ENCODE measurements at regions not wholly inside any gene's neighbourhood (a gene's known extent, or its start where the extent isn't known, plus 50 kb on each side); places are given as distances from the start of the nearest gene placed in this dataset.
A peak's percentile ranks its signal among the peaks of the same experiment; 100 is the strongest.

DNA sequence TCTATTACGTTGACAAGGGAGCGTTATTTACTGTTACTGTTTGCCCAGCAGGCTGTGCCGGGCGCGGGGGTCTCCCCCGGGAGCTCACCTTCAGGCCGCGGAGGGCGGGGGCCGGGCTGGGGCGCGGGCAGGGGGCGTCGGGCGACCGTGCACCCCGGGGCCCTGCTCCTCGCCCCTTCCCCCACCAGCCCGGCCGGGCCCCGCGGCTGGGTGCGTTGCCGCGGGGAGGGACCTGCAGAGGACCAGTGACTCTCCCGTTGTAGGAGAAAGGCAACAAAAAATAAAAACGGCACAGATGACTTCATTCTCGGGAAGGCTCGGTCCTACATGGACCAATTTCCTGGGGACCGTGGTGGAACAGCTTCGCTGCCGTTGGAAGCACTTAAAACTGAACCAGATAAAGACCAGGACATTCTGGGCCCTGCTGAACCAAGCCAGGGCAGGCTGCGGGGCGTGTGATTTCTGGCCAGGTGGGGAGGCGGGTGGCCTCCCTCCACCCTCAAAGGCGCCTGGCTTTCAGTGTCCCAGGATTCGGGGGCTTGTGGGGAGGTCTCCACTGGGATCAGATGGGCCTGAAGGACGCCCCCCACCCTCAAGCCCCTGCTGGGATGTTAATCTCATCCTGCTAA lies 57.4 kb downstream of the IGLL1 start:
- ChIA-PET POLR2A (no interaction called here), CTCF (no interaction called here)
- no peak for DNase-seq (ENCODE audit: extremely low spot score)
- TF ChIP-seq, protein P1, sequence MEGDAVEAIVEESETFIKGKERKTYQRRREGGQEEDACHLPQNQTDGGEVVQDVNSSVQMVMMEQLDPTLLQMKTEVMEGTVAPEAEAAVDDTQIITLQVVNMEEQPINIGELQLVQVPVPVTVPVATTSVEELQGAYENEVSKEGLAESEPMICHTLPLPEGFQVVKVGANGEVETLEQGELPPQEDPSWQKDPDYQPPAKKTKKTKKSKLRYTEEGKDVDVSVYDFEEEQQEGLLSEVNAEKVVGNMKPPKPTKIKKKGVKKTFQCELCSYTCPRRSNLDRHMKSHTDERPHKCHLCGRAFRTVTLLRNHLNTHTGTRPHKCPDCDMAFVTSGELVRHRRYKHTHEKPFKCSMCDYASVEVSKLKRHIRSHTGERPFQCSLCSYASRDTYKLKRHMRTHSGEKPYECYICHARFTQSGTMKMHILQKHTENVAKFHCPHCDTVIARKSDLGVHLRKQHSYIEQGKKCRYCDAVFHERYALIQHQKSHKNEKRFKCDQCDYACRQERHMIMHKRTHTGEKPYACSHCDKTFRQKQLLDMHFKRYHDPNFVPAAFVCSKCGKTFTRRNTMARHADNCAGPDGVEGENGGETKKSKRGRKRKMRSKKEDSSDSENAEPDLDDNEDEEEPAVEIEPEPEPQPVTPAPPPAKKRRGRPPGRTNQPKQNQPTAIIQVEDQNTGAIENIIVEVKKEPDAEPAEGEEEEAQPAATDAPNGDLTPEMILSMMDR (IDR thresholded peaks at IDR 0.05; ENCODE audit: control extremely low read depth, extremely low read depth, low read depth, missing control alignments): no peak

DNA sequence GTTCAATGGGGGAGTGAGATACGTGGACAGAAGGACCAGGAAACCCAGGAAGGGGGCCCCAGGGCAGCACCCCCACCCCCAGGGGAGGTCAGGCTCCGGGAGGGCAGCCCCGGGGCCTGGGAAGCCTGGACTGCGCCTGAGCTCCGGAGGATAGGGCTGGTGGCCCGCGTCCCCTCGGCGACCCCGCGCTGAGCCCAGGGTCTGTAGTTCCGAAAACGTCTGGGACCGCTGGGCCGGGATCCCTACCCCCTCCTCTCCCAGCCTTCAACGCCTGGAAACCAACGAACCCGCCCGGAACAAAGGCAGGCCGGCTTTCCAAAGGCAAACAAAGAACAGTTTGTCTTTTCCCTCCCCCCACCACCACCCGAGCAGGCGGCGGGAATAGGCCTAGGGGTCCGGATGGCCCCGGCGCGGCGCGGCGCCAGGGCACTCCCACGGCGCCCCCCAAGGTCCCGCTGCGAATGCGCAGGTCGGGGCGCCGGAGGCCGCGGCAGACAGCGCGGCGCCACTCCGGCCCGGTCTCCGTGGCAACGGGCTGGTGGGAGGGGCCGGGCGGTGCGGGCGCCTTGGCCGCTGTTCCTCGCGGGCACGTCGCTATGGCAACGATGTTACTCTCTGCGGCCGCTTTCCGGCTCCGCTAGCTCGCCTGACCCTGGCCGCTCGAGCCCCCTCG lies 58.5 kb downstream of the IGLL1 start:
- ChIA-PET CTCF (no interaction called here), POLR2A (no interaction called here)
- peak; percentile 86 for DNase-seq (ENCODE audit: extremely low spot score)
- TF ChIP-seq, protein P1 (IDR thresholded peaks at IDR 0.05; ENCODE audit: control extremely low read depth, extremely low read depth, low read depth, missing control alignments): no peak

DNA sequence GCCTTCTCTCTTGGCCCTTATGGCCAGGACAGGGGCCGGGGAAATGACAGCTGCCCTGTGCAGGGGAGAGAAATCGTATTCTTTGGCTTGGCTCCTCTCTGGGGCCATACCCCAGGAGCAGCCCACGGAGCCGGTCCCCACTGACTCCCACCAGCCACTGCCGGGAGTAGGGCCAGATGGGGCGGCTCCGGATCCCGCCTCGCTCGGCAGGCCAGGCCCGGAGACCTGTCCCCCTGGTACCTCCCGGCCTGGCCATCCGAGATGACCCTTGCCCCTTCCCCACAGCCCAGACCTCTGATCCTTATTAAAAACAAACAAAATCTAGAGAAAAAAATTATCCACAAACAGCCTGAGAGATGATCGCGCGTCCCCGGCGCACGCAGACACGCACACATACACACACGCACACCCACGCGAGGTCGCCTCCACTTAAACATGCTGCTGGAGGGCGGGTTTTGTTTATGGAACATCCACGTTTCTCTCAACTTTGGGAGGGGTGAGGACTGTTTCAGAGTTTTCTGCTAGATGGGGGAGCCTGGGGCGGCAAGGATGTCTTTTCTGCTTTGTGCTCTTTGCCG lies 59.1 kb downstream of the IGLL1 start:
- DNase-seq (ENCODE audit: extremely low spot score): no peak
- CTCF ChIA-PET: no interaction called here
- TF ChIP-seq, protein P1 (IDR thresholded peaks at IDR 0.05; ENCODE audit: control extremely low read depth, extremely low read depth, low read depth, missing control alignments): no peak
- POLR2A ChIA-PET: no interaction called here

DNA sequence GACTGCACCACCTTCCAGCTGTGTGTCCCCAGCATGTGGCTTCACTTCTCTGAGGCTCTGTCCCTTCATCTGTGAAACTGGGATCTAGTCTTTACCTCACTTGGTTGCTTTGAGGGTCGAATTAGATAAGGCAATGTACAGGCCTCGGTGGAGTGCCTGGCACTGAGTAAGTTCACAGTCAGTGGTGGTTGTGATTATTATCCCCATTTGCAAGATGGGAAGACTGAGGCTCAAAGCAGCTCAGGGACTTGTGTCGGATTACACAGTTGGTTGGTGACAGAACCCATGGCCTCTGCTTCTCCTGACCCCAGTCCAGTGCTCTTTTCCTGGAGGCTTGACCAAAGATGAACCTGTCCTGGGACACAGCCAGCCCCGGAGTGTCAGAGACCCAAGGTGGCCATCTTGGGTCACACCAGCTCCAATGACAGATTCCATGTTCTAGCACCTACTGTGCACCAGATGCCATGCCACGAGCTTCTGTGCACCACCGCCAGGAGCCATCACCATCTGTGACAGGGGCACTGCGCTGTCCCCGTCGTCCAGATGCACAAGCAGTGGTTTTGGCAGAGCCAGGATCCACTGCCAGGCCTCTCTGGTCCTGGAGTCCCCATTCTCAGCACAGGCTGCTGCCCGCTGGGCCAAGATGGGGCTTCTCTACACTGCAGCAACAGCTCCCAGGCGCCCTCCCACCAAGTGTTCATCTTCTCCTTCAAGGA lies 60.5 kb downstream of the IGLL1 start:
- CTCF ChIA-PET: no interaction called here
- TF ChIP-seq, protein P1 (IDR thresholded peaks at IDR 0.05; ENCODE audit: control extremely low read depth, extremely low read depth, low read depth, missing control alignments): no peak
- DNase-seq (ENCODE audit: extremely low spot score): no peak
- POLR2A ChIA-PET: no interaction called here

DNA sequence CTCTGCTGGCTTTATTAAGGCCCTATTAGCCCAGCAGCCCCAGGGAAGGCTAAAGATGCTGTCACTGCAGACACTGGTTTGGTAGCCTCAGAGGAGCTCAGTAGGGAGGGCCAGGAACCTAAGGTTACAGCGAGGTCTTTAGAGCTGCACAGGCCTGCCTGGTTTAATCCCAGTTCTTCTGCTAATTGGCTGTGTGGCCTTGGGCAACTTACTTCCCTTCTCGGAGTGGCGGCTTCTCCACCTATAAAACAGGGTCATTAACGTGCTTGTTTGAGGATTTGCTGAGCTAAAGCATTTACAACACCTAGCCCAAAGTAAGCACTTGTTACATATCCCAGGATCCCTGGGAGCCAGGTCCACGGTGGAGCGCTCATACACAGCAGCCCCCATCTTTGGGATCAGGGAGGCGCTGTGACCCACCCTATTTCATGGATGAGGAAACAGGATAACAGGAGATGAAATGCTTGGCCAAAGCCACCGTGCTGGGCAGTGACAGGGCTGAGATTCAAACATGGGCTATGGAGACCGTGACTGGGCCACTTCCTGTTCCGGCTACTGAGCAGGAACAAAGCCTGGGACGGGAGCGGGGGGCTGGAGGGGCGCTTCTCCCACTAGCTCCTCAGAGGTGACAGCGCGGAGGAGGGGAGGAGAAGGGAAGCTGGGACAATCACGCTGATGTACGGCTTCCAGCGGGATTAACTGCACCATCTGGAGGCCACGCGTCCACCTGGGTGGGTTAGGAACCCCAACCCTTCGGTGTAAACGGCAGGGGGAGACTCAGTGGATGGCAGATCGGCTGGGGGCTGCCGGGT lies 61.5 kb downstream of the IGLL1 start:
- TF ChIP-seq, protein P1 (IDR thresholded peaks at IDR 0.05; ENCODE audit: control extremely low read depth, extremely low read depth, low read depth, missing control alignments): no peak
- CTCF ChIA-PET: no interaction called here
- no peak for DNase-seq (ENCODE audit: extremely low spot score)
- POLR2A ChIA-PET: no interaction called here

DNA sequence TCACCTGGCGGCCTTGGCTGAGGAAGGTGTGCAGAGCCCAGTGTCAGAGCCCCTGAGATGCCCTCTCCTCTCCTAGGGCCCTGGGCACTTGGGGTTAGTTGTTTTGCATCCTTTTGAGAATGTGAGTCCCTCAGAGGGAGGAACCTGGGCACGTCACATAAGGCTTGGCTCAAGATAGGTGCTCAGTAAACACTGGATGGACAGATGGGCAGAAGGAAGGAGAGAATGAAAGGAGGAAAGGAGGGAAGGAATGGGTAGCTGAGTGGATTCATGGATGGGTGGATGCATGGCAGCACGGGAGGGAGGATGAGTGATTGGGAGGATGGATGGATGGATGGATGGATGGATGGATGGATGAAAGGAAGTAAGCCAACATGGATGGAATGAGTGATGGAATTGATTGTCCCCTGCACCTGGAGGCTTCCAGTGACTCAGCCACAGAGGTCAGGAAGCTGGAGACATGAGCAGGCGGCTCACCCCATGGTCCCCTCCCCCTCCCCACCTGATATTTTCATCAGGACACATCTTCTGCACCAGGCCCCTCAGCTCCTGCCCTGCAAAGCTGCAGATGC lies 62.2 kb downstream of the IGLL1 start:
- ChIA-PET CTCF (no interaction called here), POLR2A (no interaction called here)
- DNase-seq (ENCODE audit: extremely low spot score): no peak
- TF ChIP-seq, protein P1 (IDR thresholded peaks at IDR 0.05; ENCODE audit: control extremely low read depth, extremely low read depth, low read depth, missing control alignments): no peak

Measured in GM10248 (cell line).